ENCODE measurements at regions not wholly inside any gene's neighbourhood (a gene's known extent, or its start where the extent isn't known, plus 50 kb on each side); places are given as distances from the start of the nearest gene placed in this dataset.

DNA sequence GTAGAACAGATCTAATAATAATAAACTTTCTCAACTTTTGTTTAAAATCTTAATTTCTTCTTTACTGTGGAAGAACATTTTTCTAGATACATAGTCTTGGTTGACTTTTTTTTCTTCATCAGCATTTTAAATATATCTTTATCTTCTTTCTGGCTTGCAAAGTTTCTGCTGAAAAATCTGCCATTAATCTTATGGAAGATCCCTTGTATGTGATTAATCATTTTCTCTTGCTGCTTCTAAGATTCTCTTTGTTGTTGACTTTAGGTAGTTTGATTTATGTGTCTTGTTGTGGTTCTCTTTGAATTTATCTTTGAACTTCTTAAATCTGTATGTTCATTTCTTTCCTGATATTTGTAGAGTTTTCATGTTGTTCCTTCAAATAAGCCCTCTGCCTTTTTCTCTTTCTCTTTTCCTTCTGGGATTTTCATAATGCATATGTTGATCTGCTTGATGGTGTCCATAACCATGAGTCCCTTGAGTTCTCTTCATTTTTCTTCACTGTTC is 657.6 kb upstream of the CXADR start:
- Mint-ChIP-seq H3K9me3 (peaks cover 19% of the 10 kb centered on the region; the same call in 2 of the 3 replicates), H3K36me3 (ENCODE audit: low read depth) (peaks cover 9% of the 10 kb centered on the region; the same call in 2 of the 3 replicates), H3K4me3 (no peak overlapping the region), H3K4me1 (no peaks in the 10 kb centered on the region), H3K27ac (no peak overlapping the region), H3K27me3 (ENCODE audit: insufficient read depth, low read depth, poor library complexity) (no peaks in the 10 kb centered on the region)
- H3K79me2 ChIP-seq (replicated peaks; ENCODE audit: insufficient read depth), result no peaks in the 10 kb centered on the region
- H3K4me2 ChIP-seq, result no peak overlapping the region
- no peak for ATAC-seq
- TF ChIP-seq EZH2phosphoT487 (IDR thresholded peaks at IDR 0.05; ENCODE audit: unreplicated experiment), result no peak
- TF ChIP-seq CTCF (conservative IDR thresholded peaks at IDR 0.05; ENCODE audit: low read depth in 2 of 2), result no peak
- H3K4me3 ChIP-seq, result no peak overlapping the region
- H3K4me1 ChIP-seq (ENCODE audit: insufficient read depth), result no peaks in the 10 kb centered on the region
- H3F3A ChIP-seq (replicated peaks; ENCODE audit: low read depth), result no peaks in the 10 kb centered on the region
- H4K20me1 ChIP-seq (replicated peaks; ENCODE audit: insufficient read depth), result no peaks in the 10 kb centered on the region
- DNase-seq (ENCODE audit: low spot score), result no peak
- H3K27ac ChIP-seq (ENCODE audit: low read depth), result no peak overlapping the region
- no peak overlapping the region for H2AFZ ChIP-seq
- no peaks in the 10 kb centered on the region for H3K27me3 ChIP-seq (ENCODE audit: insufficient read depth)
- no peaks in the 10 kb centered on the region for H3K36me3 ChIP-seq (ENCODE audit: insufficient read depth)
- H3K9me2 ChIP-seq (ENCODE audit: insufficient read depth), result no peaks in the 10 kb centered on the region; the same call in 1 of the 2 replicates

DNA sequence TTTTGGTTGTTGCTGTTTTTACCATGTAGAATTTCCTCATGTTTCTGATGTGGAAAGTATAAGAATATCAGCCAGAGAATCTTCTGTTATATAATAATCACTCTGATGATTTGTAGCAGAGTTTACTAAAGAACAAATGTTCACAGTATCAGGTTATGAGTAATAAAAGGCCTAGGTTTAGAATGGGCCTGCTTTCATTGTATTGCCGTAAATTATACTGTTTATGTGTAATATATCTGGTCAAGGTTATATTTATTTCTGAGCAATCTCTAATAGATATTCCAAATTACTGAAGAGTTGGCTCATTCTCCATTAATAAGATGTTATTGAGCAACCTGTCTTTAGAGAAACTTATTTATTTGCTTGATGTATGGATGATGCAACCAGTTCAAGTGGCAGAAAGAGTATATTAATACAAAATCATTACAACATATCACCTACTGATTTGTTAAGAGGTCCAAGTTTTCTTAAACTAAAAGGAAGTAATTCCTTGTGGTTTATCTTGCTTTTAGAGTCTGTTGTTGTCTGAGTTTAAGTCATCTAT is 649.4 kb upstream of the CXADR start:
- Histone ChIP-seq H4K20me1 (replicated peaks; ENCODE audit: insufficient read depth) (no peaks in the 10 kb centered on the region), H3K27me3 (ENCODE audit: insufficient read depth) (no peaks in the 10 kb centered on the region), H3K4me2 (no peak overlapping the region), H3K27ac (ENCODE audit: low read depth) (no peak overlapping the region), H3K36me3 (ENCODE audit: insufficient read depth) (no peaks in the 10 kb centered on the region), H2AFZ (no peak overlapping the region; the same call in 1 of the 2 replicates), H3K9me2 (ENCODE audit: insufficient read depth) (no peaks in the 10 kb centered on the region), H3K79me2 (replicated peaks; ENCODE audit: insufficient read depth) (no peaks in the 10 kb centered on the region), H3F3A (replicated peaks; ENCODE audit: low read depth) (no peaks in the 10 kb centered on the region), H3K4me3 (no peak overlapping the region), H3K4me1 (ENCODE audit: insufficient read depth) (peaks cover 12% of the 10 kb centered on the region)
- Mint-ChIP-seq H3K4me1 (peaks cover 10% of the 10 kb centered on the region; the same call in 2 of the 3 replicates), H3K36me3 (ENCODE audit: low read depth) (no peaks in the 10 kb centered on the region), H3K27ac (0 out of 2 replicates have a peak overlapping the region, but pooled peaks have one; percentile 59), H3K9me3 (peaks cover under 1% of the 10 kb centered on the region; the same call in 1 of the 3 replicates), H3K27me3 (ENCODE audit: insufficient read depth, low read depth, poor library complexity) (no peaks in the 10 kb centered on the region), H3K4me3 (no peak overlapping the region)
- ATAC-seq (no peak), DNase-seq (ENCODE audit: low spot score) (no peak)
- no peak for TF ChIP-seq NANOG (IDR thresholded peaks at IDR 0.05; ENCODE audit: borderline replicate concordance)
- no peak for TF ChIP-seq EZH2 (IDR thresholded peaks at IDR 0.05; ENCODE audit: low read depth, unreplicated experiment)
- TF ChIP-seq, protein P1, sequence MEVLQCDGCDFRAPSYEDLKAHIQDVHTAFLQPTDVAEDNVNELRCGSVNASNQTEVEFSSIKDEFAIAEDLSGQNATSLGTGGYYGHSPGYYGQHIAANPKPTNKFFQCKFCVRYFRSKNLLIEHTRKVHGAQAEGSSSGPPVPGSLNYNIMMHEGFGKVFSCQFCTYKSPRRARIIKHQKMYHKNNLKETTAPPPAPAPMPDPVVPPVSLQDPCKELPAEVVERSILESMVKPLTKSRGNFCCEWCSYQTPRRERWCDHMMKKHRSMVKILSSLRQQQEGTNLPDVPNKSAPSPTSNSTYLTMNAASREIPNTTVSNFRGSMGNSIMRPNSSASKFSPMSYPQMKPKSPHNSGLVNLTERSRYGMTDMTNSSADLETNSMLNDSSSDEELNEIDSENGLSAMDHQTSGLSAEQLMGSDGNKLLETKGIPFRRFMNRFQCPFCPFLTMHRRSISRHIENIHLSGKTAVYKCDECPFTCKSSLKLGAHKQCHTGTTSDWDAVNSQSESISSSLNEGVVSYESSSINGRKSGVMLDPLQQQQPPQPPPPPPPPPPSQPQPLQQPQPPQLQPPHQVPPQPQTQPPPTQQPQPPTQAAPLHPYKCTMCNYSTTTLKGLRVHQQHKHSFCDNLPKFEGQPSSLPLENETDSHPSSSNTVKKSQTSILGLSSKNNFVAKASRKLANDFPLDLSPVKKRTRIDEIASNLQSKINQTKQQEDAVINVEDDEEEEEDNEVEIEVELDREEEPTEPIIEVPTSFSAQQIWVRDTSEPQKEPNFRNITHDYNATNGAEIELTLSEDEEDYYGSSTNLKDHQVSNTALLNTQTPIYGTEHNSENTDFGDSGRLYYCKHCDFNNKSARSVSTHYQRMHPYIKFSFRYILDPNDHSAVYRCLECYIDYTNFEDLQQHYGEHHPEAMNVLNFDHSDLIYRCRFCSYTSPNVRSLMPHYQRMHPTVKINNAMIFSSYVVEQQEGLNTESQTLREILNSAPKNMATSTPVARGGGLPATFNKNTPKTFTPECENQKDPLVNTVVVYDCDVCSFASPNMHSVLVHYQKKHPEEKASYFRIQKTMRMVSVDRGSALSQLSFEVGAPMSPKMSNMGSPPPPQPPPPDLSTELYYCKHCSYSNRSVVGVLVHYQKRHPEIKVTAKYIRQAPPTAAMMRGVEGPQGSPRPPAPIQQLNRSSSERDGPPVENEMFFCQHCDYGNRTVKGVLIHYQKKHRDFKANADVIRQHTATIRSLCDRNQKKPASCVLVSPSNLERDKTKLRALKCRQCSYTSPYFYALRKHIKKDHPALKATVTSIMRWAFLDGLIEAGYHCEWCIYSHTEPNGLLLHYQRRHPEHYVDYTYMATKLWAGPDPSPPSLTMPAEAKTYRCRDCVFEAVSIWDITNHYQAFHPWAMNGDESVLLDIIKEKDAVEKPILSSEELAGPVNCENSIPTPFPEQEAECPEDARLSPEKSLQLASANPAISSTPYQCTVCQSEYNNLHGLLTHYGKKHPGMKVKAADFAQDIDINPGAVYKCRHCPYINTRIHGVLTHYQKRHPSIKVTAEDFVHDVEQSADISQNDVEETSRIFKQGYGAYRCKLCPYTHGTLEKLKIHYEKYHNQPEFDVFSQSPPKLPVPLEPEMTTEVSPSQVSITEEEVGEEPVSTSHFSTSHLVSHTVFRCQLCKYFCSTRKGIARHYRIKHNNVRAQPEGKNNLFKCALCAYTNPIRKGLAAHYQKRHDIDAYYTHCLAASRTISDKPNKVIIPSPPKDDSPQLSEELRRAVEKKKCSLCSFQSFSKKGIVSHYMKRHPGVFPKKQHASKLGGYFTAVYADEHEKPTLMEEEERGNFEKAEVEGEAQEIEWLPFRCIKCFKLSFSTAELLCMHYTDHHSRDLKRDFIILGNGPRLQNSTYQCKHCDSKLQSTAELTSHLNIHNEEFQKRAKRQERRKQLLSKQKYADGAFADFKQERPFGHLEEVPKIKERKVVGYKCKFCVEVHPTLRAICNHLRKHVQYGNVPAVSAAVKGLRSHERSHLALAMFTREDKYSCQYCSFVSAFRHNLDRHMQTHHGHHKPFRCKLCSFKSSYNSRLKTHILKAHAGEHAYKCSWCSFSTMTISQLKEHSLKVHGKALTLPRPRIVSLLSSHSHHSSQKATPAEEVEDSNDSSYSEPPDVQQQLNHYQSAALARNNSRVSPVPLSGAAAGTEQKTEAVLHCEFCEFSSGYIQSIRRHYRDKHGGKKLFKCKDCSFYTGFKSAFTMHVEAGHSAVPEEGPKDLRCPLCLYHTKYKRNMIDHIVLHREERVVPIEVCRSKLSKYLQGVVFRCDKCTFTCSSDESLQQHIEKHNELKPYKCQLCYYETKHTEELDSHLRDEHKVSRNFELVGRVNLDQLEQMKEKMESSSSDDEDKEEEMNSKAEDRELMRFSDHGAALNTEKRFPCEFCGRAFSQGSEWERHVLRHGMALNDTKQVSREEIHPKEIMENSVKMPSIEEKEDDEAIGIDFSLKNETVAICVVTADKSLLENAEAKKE (CRISPR knock-in tag; IDR thresholded peaks at IDR 0.05), result no peak
- no peak for TF ChIP-seq STAT1 (IDR thresholded peaks at IDR 0.05; ENCODE audit: unreplicated experiment)
- TF ChIP-seq CREB1 (CRISPR knock-in tag; IDR thresholded peaks at IDR 0.05; ENCODE audit: low read depth), result no peak
- no peak for TF ChIP-seq CTCF (conservative IDR thresholded peaks at IDR 0.05; ENCODE audit: low read depth in 2 of 2)
- TF ChIP-seq POLR2AphosphoS5 (IDR thresholded peaks at IDR 0.05; ENCODE audit: low read depth), result no peak
- no peak for TF ChIP-seq ETS1 (IDR thresholded peaks at IDR 0.05)
- TF ChIP-seq EZH2phosphoT487 (IDR thresholded peaks at IDR 0.05; ENCODE audit: unreplicated experiment), result no peak

Data from GM23338 (cell line).